ENCODE measurements at regions not wholly inside any gene's neighbourhood (a gene's known extent, or its start where the extent isn't known, plus 50 kb on each side); places are given as distances from the start of the nearest gene placed in this dataset.

- no peak for DNase-seq (ENCODE audit: low spot score)
Observed at GRCh38 chr2:181836583-181836982, 54.9 kb upstream of the ITPRID2 start.

- DNase-seq (ENCODE audit: low spot score), result no peak
Observed at GRCh38 chr2:181837563-181837962, 54.0 kb upstream of the ITPRID2 start.

GRCh38 chr2:181839811-181840210 is 51.7 kb upstream of the ITPRID2 start:
- no peak for DNase-seq (ENCODE audit: low spot score)

- DNase-seq (ENCODE audit: low spot score), result no peak
Observed at GRCh38 chr2:181841079-181841478, 50.5 kb upstream of the ITPRID2 start.
